ENCODE measurements at regions not wholly inside any gene's neighbourhood (a gene's known extent, or its start where the extent isn't known, plus 50 kb on each side); places are given as distances from the start of the nearest gene placed in this dataset.
"Not testable (repeated sequence)": the region's sequence is repeated elsewhere in the genome, so short reads cannot be mapped to it uniquely, and the experiment has no call there.

DNA sequence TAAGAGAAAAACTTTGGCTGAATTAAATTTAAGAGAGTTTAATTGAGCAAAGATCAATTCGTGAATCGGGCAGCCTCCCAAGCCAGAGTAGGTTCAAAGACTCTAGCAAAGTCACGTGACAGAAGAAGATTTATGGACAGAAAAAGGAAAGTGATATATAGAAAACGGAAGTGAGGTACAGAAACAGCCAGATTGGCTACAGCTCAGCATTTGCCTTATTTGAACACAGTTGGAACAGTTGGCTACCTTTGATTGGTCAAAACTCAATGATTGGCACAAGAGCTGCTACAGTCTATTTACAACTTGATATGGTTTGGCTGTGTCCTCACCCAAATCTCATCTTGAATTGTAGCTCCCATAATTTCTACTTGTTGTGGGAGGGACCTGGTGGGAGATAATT lies 102.6 kb downstream of the PLG start:
- FAIRE-seq, result no peak

DNA sequence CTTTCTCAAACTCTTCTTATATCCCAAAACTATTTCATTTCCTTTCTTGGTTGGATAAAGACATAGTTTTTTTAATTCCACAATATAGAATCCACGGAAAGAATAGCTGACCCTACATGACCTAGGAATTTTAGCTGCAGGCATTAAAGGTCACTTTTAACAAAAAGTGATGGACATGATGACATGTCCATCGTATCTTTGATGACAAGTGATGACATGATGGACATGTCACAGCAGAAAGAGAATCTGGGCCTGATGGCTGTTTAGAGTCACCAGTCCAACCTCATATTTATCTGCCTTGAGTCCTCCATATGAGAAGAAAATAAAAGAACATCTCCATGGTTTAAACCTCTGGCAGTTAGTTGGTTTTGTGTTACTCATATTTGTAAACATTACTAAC lies 106.2 kb downstream of the PLG start:
- FAIRE-seq, result no peak

DNA sequence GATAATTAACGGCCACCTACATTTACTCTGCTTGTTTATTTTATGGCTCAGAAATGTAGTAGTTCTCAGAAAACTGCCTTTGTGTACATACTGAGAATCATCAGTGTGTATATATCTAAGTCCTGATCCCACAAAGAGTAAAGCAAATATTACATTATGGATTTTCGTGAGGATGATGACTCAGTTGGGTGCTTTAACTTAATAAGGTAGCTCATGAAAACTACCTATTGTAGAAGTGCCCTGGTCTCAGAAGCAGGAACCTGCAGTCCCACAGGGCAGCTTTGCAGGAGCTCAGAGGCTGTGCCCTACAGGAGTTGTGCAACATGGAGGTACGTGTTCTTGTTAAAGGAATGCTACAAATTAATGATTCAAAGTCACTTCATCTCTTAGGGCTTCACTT lies 108.2 kb downstream of the PLG start:
- FAIRE-seq, result no peak

DNA sequence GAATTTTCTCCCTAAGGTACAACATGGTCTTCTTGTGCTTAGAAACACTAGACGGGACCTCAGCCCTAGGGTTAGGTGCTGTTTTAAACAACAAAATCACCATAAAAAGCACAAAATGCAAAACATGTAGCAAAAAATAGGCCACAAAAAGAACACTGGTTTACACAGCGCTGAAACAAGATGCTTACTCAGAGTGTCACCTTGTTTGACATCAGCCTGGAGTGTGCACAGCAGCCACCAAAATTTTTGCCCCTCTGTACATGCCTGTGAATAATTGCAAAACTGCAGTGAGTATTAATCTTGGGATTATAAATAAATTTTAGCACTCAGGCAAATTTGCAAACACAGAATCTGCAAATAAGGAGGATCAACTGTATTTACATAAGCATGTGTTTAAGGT lies 110.1 kb downstream of the PLG start:
- FAIRE-seq, result no peak

DNA sequence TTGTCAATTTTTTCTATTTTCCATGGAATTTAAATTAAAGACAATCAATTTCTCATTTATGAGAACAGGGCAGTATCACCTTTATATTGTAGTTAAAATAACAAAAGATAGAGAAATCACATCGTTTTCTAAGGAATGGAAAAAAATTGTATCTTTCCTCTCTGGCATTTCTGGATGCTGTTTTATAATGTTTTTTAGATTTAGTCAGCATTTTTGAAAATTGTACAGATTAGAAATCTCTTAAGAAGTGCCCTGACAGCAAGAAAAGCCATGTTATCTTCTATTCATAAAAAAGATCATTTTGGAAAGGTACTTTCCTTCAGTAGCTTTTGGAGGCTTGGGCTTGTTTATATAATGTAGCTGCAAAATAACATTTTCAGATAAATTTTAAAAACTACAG lies 116.9 kb downstream of the PLG start:
- no peak for FAIRE-seq

DNA sequence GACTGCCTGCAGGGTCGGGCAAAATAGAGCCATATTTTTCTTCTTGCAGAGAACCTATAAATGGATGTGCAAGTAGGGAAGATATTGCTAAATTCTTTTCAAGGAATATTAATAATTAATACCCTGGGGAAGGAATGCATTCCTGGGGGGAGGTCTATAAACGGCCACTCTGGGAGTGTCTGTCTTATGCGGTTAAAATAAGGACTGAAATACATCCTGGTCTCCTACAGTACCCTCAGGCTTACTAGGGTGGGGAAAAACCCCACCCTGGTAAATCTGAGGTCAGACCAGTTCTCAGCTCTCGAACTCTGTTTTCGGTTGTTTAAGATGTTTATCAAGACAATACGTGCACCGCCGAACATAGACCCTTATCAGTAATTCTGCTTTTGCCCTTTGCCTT lies 118.6 kb downstream of the PLG start:
- FAIRE-seq, result not testable (repeated sequence)

DNA sequence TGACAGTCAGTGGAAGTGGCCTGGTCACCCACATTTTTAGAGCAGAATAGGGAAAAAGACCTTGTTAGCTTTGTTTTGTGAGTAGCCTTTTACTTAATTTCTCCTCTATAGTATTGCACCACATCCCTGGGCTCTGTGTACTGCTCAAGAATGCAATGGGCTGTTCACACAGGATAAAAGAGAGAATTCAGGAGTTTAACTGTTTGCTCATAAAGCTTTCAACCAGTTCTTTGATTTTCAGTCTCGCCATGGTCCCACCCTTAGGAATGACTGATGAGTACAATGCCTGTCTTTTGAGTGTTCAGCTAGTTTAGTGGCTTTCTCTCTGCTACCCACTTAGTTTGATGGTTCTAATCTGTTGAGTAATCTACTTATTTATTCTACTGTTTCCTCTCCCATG lies 129.7 kb downstream of the PLG start:
- FAIRE-seq, result no peak

DNA sequence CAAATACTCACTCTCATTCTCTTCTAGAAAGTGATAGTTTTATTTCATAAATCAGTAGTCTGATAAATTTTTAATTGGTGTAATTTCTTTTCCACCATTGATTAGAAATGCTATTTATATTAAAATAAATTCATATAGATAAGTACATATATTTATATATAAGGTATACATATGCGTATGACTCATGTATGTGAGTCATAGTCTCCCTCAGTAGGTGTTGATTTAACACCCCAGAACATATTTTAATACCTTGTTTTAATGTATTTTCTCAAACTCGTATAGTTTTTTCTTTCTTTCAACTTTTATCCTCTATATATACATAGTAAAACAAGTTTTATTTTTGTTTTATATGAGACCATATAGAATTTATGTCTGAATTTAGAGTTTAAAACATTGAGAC lies 130.4 kb downstream of the PLG start:
- FAIRE-seq, result no peak

DNA sequence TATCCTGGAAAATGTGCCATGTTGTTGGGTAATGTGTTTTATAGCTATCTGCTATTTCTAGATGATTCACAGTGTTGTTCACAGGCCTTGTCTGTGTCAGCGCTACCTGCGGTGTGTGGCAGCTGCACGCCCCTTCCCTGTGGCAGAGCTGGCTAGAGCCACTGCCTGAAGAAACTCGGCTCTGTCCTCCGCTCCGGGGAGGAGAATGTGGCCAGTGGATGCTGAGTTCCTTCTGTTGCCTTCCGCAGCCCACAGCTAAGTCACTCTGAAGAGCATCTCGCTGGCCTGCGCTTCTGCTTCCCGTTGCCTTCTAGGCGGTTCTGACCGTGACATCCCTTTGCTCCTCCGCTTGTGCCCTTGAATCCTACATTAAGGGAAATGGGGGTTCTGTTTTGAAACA lies 135.1 kb downstream of the PLG start:
- FAIRE-seq, result no peak

DNA sequence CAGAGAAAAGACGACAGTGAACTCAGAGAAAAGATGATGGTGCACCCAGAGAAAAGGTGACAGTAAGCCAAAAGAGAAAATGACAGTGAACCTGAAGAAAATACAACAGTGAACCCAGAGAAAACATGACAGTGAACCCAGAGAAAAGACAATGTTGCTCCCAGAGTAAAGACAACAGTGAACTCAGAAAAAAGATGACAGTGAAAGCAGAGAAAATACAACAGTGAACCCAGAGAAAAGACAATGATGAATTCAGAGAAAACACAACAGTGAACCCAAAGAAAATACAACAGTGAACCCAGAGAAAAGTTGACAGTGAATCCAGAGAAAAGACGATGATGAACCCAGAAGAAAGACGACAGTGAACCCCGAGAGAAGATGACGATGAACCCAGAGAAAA lies 140.5 kb upstream of the MAP3K4 start:
- no peak for FAIRE-seq

DNA sequence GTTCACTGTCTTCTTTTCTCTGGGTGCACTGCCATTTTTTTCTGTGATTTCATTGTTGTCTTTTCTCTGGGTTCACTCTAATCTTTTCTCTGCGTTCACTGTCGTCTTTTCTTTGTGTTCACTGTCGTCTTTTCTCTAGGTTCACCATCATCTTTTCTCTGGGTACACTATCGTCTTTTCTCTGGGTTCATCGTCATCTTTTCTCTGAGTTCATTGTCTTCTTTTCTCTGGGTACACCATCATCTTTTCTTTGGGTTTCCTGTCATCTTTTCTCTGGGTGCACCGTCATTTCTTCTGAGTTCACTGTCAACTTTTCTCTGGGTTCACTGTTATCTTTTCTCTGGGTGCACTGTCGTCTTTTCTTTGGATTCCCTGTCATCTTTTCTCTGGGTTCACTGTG lies 137.6 kb upstream of the MAP3K4 start:
- no peak for FAIRE-seq

DNA sequence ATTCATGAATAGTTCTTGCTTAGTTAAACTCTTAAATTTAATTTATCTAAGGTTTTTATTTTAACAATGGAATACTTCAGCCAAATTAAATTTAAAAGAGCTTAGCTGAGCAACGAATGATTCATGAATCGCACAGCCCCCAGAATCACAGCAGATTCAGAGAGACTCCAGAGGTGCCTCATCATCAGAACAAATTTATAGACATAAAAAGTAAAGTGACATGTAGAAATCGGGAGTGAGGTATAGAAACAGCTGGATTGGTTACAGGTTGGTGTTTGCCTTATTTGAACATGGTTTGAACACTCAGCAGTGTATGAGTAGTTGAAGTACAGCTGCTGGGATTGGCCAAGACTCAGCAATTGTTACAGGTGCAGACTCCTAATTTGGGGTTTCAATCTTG lies 132.7 kb upstream of the MAP3K4 start:
- FAIRE-seq, result no peak

DNA sequence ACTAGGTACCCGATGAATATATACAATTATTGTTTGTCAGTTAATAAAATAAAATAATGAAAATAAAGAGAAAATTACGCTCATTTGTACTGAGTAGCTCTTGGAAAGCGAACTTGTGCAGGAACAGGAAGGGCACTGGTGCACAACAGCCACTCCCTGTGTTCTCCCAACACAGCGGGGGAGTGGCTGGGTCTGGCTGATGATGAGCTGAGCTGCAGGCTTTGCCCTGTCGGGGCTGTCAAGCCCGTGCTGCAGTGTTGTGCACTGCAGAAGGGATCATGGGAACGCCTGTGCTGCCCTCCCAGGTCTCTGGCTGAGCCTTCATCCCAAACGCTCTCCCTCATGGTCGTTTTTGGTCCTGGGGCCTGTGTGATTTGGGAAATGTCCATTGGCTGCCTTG lies 131.7 kb upstream of the MAP3K4 start:
- FAIRE-seq, result no peak

DNA sequence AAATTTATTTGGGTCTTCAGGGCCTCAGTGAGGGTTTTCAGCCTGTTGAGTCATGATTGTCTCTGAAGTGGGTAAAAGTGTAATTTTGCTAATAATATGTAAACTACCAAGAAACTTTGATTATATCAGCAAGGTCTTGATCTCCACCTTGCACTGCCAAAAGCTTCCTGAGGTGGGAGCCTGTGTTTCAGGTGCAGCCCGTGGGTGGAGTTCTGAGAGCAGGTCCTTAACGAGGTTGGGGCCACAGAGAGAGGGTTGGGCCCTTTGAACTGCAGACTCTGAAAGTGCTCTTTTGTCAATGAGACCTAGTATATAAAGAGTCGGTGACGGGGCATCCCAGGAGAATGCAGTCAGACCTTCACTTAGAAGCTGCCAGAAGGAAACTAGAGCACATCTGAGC lies 129.7 kb upstream of the MAP3K4 start:
- no peak for FAIRE-seq

DNA sequence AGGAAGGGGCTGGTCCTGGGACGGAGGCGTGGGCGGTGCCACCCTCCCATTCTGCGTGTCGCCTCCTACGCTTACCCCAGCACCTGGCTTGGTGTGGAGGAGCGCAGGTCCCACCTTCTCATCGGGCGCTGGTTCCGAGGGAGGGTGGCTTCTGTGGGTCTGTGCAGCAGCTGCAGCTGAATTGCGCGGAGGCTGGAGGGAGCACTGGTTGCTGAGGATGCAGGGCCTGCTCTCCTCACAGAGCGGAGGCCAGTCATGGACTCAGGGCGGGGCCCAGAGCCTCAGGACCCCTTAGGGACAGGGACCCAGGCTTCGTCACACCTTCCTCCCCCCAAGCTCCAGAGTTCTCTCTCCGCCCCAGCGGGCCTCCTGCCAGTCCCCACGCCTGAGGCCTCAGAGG lies 127.8 kb upstream of the MAP3K4 start:
- no peak for FAIRE-seq

DNA sequence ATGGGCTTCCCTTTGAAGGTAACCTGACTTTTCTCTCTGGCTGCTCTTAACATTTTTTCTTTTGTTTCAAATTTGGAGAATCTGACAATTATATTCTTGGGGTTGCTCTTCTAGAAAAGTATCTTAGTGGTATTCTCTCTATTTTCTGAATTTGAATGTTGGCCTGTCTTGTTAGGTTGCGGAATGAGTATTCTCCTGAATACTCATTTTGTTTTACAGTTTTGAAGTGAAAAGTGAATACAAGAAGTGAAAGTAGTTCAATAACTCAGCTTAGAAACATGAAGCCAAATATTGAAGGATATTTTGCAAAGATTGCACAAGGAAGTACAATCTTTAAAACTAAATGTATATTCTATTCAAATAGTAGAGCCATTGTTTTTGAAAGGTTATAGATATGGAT lies 120.2 kb upstream of the MAP3K4 start:
- no peak for FAIRE-seq

DNA sequence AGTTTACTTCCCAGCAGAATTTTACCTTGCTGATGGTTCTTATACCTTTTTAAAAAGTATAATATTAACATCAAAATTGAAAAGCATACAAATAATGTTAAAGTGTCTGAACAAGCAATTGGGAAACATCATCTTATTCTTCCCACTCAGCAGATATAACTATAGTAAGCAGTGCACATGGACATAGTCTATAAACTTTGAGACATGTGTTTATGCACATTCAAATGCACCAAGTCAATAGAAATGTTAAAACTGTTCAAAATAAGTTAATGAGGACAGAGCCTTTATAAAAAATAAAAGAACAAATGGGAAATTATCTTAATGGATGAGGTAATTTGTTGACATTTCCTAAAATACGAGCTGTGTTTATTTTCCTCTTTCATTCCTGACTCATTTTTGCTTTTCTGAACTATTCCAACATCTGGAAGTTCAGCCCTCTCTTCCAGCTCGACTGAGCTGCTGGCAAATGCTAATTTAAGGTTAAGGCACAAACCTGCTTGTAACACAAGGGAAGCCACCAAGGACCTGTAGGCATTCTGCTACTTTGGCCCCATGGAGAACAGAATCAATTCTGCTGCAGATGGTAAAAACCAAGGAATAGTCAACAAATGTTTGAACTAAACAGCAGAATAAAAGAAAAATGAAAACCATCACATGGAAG lies 110.3 kb upstream of the MAP3K4 start:
- FAIRE-seq, result no peak

DNA sequence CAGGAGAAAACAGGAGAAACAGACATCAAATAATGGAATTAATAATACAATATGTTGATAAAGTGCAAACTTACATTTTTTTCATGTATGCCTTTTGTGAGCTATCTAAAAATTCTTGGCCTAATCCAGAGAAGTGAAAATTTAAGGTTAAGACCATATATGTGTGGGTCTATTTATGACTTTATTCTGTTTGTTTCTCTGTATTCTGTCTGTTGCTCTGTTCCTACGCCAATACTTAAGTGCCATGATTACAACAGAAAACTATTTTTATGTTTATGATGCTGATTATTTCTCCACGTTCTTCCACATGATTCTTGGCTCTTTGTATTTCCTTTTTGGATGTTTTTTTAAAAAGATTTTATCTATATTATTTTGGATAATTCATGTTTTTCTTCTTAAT lies 109.6 kb upstream of the MAP3K4 start:
- FAIRE-seq, result peak; percentile 41

DNA sequence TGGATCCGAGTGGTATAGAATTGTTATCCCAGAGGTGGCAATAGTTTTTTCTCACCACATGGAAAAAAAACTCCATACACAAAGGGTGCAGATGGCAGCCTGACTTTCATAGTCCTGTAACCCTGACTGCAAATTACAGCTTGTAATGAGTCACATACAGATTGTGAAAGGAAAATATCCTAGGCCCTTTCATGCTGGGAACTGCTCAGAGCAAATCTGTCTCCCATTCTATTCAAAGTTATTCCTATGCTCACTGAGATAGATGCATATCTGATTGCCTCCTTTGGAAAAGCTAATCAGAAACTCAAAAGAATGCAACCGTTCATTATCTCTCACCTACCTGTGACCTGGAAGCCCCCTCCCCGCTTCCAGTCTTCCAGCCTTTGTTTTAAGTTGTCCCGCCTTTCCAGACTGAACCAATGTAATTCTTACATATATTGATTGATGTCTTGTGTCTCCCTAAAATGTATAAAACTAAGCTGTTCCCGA lies 108.7 kb upstream of the MAP3K4 start:
- FAIRE-seq, result no peak

DNA sequence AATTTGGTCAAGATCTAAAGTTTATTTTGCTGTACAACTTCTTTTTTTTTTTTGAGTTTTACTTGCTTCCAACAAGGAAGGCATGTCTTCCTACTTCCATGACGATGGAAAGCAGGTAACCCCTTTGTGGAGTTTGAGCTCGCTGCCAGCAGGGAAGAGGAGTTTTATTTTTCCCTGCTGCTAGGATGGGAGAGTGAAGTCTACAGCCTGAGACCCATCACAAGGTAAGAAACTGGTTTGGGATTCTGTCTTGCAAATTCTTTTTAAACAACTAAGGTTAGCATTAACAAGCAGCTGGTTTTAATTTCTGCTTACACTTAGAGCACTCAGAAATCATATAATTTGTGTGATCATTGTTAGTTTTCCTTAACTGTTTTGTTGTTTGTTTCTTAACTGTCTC lies 108.0 kb upstream of the MAP3K4 start:
- no peak for FAIRE-seq

DNA sequence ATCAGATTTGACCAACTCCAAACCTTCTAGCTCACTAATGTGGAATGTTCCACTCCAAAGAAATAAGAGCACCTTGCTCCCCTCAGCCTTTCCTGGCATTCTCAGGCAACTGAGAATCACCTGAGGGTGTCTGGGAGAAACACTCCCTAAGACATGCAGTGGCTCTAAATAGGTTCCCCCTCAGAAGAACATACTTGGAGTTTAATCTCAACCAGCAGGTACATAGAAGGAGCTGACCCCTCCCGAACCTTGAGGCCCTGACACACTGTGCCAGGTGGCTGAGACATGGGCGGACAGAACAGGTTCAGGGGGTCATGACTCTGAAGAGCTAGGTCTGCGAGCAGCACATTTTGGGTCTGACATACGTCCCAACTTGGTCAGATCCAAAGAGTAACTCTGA lies 107.6 kb upstream of the MAP3K4 start:
- FAIRE-seq, result no peak

DNA sequence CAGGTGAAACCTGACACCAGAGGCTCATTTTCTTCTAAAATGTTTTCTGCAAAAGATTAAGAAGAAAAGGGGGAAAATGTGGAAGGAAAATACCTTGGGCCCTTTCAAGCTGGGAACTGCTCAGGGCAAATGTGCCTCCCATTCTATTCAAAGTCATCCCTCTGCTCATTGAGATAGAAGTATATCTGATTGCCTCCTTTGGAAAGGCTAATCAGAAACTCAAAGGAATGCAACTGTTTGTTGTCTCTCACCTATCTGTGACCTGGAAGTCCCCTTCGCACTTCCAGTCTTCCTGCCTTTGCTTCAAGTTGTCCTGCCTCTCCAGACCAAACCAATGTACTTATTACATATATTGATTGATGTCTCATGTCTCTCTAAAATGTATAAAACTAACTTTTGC lies 102.4 kb upstream of the MAP3K4 start:
- not testable (repeated sequence) for FAIRE-seq

DNA sequence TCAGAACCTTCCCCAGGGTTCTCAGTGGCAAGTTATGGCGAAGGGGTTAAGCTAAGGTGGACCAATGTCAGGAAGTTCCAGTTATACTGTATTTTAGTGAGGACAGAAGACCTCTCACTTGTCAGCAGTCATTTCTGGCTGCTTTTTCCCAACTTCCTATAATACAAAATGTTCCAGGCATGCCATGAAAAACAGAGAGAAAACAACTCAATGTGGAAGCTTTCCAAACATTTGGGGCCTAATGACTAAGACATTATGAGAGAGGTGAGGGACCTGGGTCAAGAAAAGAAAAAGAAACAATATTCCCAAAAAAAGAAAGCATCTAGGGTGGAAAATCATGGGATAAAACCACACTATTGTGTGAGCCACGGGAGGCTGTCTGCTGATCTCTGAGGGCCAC lies 99.9 kb upstream of the MAP3K4 start:
- FAIRE-seq, result no peak

DNA sequence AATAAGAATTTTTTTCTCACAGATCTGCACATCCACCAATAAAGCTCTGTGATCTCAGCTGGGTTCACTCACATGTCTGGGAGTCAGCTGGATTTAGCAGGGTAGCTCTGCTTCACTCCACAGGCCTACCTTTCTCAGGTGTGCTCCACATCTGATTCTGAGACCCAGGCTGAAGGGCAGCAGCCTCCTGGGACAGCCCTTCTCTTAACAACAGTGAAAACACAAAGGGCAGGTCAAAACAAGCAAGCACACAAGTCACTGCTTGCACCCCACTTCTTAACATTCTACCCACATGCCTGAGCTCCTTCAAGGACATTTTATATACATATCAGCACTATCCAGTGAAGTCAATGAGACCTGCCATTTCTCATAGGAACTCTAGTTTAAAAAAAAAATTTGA lies 96.0 kb upstream of the MAP3K4 start:
- no peak for FAIRE-seq

DNA sequence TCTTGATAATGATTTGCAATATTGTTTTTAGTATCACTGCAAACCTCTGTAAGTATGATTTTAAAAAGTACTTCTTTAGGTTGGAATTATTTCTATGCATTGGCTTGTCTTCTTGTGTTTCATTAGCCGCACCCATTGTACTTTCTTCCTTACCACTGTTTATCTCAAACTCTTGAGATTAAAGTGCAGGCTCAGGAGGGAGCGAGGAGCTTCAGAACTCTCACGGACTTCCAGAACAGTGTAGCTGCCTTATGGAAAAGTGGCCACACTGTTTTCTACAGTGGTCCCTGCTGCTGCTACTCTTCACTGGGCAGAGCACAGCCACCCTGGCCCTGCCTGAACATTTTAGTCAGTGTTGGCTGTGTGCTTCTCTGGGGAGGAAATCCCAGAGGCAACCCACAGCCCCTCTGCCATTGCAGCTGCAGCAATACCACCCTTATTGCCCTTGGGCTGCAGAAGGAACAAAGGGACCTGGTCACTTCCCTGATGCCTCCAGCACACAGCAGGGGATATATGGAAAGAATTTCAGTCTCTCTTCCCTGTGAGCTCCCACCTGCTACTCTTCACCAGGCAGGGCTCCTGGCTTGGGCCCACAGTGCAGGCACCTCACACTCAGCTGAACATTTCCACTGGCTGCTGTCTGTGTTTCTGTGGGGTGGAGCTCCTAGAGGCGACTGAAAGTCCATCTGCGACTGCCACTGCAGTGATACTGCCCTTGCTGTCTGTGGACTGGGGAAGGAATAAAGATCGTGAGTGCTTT lies 91.7 kb upstream of the MAP3K4 start:
- FAIRE-seq, result no peak
